WTC11 (cell line): ENCODE measurements at regions not wholly inside any gene's neighbourhood (a gene's known extent, or its start where the extent isn't known, plus 50 kb on each side); places are given as distances from the start of the nearest gene placed in this dataset.

Experiments
- ATAC-seq: fragments of 200-7000 bp; cut with Tn5 transposase; 2 replicates; pipeline ENCODE4 v1.10.0; 2021; ENCODE audit warnings: mild to moderate bottlenecking, moderate library complexity
- CTCF ChIA-PET: fragments of 300-600 bp; sonication (Branson Sonifier 250); formaldehyde crosslinking; loops from one replicate; lab custom pipeline; 2021; ENCODE audit warnings: antibody characterized with exemption; lab: Charles Lee
- POLR2A ChIA-PET: fragments of 350-600 bp; sonication (Branson Sonifier 250); formaldehyde crosslinking; loops from one replicate; lab custom pipeline; 2021; ENCODE audit warnings: antibody characterized with exemption; lab: Charles Lee
- DNase-seq: peaks from one replicate; pipeline ENCODE4 v3.0.0; 2021; ENCODE audit warnings: low spot score
- H3K27ac Mint-ChIP-seq: 2 replicates; pipeline ENCODE4 v1.8.0; 2021; ENCODE audit warnings: mixed read lengths
- H3K27me3 Mint-ChIP-seq: 2 replicates; pipeline ENCODE4 v1.8.0; 2021; ENCODE audit warnings: low read depth, mild to moderate bottlenecking, moderate library complexity, mixed read lengths
- H3K36me3 Mint-ChIP-seq: 2 replicates; pipeline ENCODE4 v1.8.0; 2021; ENCODE audit warnings: mixed read lengths
- H3K4me1 Mint-ChIP-seq: 2 replicates; pipeline ENCODE4 v1.8.0; 2022; ENCODE audit warnings: mixed read lengths
- H3K4me3 Mint-ChIP-seq: 2 replicates; pipeline ENCODE4 v1.8.0; 2021; ENCODE audit warnings: mild to moderate bottlenecking, moderate library complexity, mixed read lengths
- H3K9me3 Mint-ChIP-seq: 2 replicates; pipeline ENCODE4 v1.8.0; 2021; ENCODE audit warnings: mixed read lengths
- ATF1 ChIP-seq: sonication (generic); formaldehyde crosslinking; IDR thresholded peaks from 2 replicates; pipeline ENCODE4 v1.8.1; 2023; ENCODE audit warnings: mild to moderate bottlenecking, moderate library complexity, missing genetic modification reagents
- CREB1 ChIP-seq: sonication (generic); formaldehyde crosslinking; IDR thresholded peaks from 2 replicates; pipeline ENCODE4 v1.8.0; 2023; ENCODE audit warnings: mild to moderate bottlenecking, missing genetic modification reagents
- CREM ChIP-seq: sonication (generic); formaldehyde crosslinking; IDR thresholded peaks from 2 replicates; pipeline ENCODE4 v1.8.1; 2022; ENCODE audit warnings: mild to moderate bottlenecking, missing genetic modification reagents, moderate library complexity
- E2F4 ChIP-seq: sonication (generic); formaldehyde crosslinking; IDR thresholded peaks from 2 replicates; pipeline ENCODE4 v1.8.1; 2022; ENCODE audit warnings: low read depth, mild to moderate bottlenecking, moderate library complexity, missing genetic modification reagents, borderline replicate concordance
- ESRRA ChIP-seq: sonication (generic); formaldehyde crosslinking; IDR thresholded peaks from 2 replicates; pipeline ENCODE4 v1.8.1; 2022; ENCODE audit warnings: mild to moderate bottlenecking, missing genetic modification reagents, borderline replicate concordance
- FOXK1 ChIP-seq: sonication (generic); formaldehyde crosslinking; IDR thresholded peaks from 2 replicates; pipeline ENCODE4 v1.8.0; 2022; ENCODE audit warnings: mild to moderate bottlenecking, moderate library complexity, missing genetic modification reagents
- FOXP1 ChIP-seq: sonication (generic); formaldehyde crosslinking; IDR thresholded peaks from 2 replicates; pipeline ENCODE4 v1.8.0; 2022; ENCODE audit warnings: missing genetic modification reagents, mild to moderate bottlenecking, moderate library complexity, borderline replicate concordance
- PRRX2 ChIP-seq: fragments of 250-450 bp; sonication (Bioruptor Pico); IDR thresholded peaks from 2 replicates; pipeline ENCODE4 v1.8.0; 2021; ENCODE audit warnings: mild to moderate bottlenecking
- ZBTB43 ChIP-seq: sonication (generic); formaldehyde crosslinking; IDR thresholded peaks from 2 replicates; pipeline ENCODE4 v1.8.1; 2023; ENCODE audit warnings: mild to moderate bottlenecking, missing genetic modification reagents
- ZNF219 ChIP-seq: sonication (generic); formaldehyde crosslinking; IDR thresholded peaks from 2 replicates; pipeline ENCODE4 v1.8.0; 2023; ENCODE audit warnings: missing genetic modification reagents, mild to moderate bottlenecking, borderline replicate concordance
- ZNF263 ChIP-seq: sonication (generic); formaldehyde crosslinking; IDR thresholded peaks from 2 replicates; pipeline ENCODE4 v1.8.1; 2022; ENCODE audit warnings: low read depth, mild to moderate bottlenecking, moderate library complexity, missing genetic modification reagents
- ZNF281 ChIP-seq: sonication (generic); formaldehyde crosslinking; IDR thresholded peaks from 2 replicates; pipeline ENCODE4 v1.8.0; 2023; ENCODE audit warnings: mild to moderate bottlenecking, missing genetic modification reagents
- ZNF416 ChIP-seq: fragments of 250-450 bp; sonication (Bioruptor Pico); IDR thresholded peaks from 2 replicates; pipeline ENCODE4 v1.9.0; 2021; ENCODE audit warnings: mild to moderate bottlenecking, inconsistent platforms
- ZNF425 ChIP-seq: fragments of 250-450 bp; sonication (Bioruptor Pico); conservative IDR thresholded peaks from 2 replicates; pipeline ENCODE4 v1.9.0; 2021; ENCODE audit warnings: mild to moderate bottlenecking
- TF ChIP-seq, protein P1 (sequence below): sonication (generic); formaldehyde crosslinking; IDR thresholded peaks from 2 replicates; pipeline ENCODE4 v1.8.1; 2022; ENCODE audit warnings: low read depth, missing genetic modification reagents, borderline replicate concordance
- TF ChIP-seq, protein P2 (sequence below): sonication (generic); formaldehyde crosslinking; IDR thresholded peaks from 2 replicates; pipeline ENCODE4 v1.8.0; 2022; ENCODE audit warnings: mild to moderate bottlenecking, missing genetic modification reagents
- TF ChIP-seq, protein P3 (sequence below): sonication (generic); formaldehyde crosslinking; IDR thresholded peaks from 2 replicates; pipeline ENCODE4 v1.8.1; 2022; ENCODE audit warnings: mild to moderate bottlenecking, moderate library complexity, missing genetic modification reagents
- TF ChIP-seq, protein P4 (sequence below): fragments of 250-450 bp; sonication (Bioruptor Pico); IDR thresholded peaks from 2 replicates; pipeline ENCODE4 v2.1.2; 2022; ENCODE audit warnings: mild to moderate bottlenecking, moderate library complexity
- TF ChIP-seq, protein P5 (sequence below): sonication (generic); formaldehyde crosslinking; IDR thresholded peaks from 2 replicates; pipeline ENCODE4 v1.8.0; 2022; ENCODE audit warnings: mild to moderate bottlenecking, missing genetic modification reagents

DNA sequence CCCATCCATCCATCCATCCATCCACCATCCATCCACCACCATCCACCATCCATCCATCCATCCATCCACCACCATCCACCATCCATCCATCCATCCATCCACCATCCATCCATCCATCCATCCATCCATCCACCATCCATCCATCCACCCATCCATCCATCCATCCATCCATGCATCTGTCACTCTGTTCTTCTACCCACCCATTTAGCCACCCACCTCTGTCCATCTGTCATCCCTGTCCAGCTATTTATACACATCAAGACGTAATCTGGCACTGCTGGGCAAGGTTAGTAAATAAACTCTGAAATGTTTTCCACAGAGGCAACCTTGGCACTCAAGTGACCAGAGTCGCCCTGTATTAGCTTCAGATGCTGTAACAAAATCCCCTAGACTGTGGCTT, 120.9 kb downstream of the RTP5 start:
- no peaks in the 10 kb centered on the region for H3K4me1 Mint-ChIP-seq
- H3K9me3 Mint-ChIP-seq, result peaks cover 35% of the 10 kb centered on the region
- no peaks in the 10 kb centered on the region for H3K27me3 Mint-ChIP-seq
- peaks cover 14% of the 10 kb centered on the region for H3K36me3 Mint-ChIP-seq
- H3K27ac Mint-ChIP-seq, result no peak overlapping the region
- ChIA-PET POLR2A (no interaction called here), CTCF (no interaction called here)
- DNase-seq (no peak), ATAC-seq (no peak)
- no peak overlapping the region for H3K4me3 Mint-ChIP-seq
- TF ChIP-seq ZNF263 (no peak), CREB1 (CRISPR knock-in tag) (no peak), FOXK1 (no peak), CREM (CRISPR knock-in tag) (no peak), ZNF219 (no peak), ZNF425 (CRISPR knock-in tag) (no peak), ESRRA (CRISPR knock-in tag) (no peak), ZNF416 (CRISPR knock-in tag) (no peak), FOXP1 (CRISPR knock-in tag) (no peak)
- TF ChIP-seq, protein P1, sequence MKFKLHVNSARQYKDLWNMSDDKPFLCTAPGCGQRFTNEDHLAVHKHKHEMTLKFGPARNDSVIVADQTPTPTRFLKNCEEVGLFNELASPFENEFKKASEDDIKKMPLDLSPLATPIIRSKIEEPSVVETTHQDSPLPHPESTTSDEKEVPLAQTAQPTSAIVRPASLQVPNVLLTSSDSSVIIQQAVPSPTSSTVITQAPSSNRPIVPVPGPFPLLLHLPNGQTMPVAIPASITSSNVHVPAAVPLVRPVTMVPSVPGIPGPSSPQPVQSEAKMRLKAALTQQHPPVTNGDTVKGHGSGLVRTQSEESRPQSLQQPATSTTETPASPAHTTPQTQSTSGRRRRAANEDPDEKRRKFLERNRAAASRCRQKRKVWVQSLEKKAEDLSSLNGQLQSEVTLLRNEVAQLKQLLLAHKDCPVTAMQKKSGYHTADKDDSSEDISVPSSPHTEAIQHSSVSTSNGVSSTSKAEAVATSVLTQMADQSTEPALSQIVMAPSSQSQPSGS, result no peak
- TF ChIP-seq, protein P2, sequence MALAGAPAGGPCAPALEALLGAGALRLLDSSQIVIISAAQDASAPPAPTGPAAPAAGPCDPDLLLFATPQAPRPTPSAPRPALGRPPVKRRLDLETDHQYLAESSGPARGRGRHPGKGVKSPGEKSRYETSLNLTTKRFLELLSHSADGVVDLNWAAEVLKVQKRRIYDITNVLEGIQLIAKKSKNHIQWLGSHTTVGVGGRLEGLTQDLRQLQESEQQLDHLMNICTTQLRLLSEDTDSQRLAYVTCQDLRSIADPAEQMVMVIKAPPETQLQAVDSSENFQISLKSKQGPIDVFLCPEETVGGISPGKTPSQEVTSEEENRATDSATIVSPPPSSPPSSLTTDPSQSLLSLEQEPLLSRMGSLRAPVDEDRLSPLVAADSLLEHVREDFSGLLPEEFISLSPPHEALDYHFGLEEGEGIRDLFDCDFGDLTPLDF (CRISPR knock-in tag), result no peak
- TF ChIP-seq, protein P3, sequence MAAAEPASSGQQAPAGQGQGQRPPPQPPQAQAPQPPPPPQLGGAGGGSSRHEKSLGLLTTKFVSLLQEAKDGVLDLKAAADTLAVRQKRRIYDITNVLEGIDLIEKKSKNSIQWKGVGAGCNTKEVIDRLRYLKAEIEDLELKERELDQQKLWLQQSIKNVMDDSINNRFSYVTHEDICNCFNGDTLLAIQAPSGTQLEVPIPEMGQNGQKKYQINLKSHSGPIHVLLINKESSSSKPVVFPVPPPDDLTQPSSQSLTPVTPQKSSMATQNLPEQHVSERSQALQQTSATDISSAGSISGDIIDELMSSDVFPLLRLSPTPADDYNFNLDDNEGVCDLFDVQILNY (CRISPR knock-in tag), result no peak

DNA sequence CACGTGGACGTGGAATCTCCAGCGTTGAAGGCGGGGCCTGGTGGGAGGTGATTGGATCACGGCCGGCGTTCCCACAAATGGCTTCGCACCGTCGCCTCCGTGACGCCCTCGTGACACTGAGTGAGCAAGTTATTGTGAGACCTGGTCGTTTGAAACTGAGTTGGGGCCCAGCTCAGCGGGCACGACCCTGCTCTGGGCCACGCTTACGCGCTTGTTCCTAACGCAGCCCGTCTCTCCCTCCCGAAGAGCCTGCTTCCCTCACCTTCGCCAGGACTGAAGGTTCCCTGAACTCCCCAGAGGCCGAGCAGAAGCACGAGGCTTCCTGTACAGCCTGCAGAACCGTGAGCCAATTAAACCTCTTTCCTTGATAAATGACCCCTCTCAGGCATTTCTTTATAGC, 121.8 kb downstream of the RTP5 start:
- ChIA-PET CTCF (no interaction called here), POLR2A (no interaction called here)
- DNase-seq, result no peak
- no peak for ATAC-seq
- peaks cover 14% of the 10 kb centered on the region for H3K36me3 Mint-ChIP-seq
- H3K27ac Mint-ChIP-seq, result no peak overlapping the region
- no peaks in the 10 kb centered on the region for H3K27me3 Mint-ChIP-seq
- H3K9me3 Mint-ChIP-seq, result peaks cover 35% of the 10 kb centered on the region
- no peak overlapping the region for H3K4me3 Mint-ChIP-seq
- H3K4me1 Mint-ChIP-seq, result no peaks in the 10 kb centered on the region
- TF ChIP-seq PRRX2, result no peak
- no peak for TF ChIP-seq ATF1
- TF ChIP-seq ZNF281 (CRISPR knock-in tag), result no peak
- TF ChIP-seq ZBTB43 (CRISPR knock-in tag), result no peak
- TF ChIP-seq, protein P4, sequence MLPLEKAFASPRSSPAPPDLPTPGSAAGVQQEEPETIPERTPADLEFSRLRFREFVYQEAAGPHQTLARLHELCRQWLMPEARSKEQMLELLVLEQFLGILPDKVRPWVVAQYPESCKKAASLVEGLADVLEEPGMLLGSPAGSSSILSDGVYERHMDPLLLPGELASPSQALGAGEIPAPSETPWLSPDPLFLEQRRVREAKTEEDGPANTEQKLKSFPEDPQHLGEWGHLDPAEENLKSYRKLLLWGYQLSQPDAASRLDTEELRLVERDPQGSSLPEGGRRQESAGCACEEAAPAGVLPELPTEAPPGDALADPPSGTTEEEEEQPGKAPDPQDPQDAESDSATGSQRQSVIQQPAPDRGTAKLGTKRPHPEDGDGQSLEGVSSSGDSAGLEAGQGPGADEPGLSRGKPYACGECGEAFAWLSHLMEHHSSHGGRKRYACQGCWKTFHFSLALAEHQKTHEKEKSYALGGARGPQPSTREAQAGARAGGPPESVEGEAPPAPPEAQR (CRISPR knock-in tag), result no peak
- TF ChIP-seq, protein P5, sequence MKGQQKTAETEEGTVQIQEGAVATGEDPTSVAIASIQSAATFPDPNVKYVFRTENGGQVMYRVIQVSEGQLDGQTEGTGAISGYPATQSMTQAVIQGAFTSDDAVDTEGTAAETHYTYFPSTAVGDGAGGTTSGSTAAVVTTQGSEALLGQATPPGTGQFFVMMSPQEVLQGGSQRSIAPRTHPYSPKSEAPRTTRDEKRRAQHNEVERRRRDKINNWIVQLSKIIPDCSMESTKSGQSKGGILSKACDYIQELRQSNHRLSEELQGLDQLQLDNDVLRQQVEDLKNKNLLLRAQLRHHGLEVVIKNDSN (CRISPR knock-in tag), result no peak
- TF ChIP-seq E2F4 (CRISPR knock-in tag), result no peak
